ENCODE measurements at regions not wholly inside any gene's neighbourhood (a gene's known extent, or its start where the extent isn't known, plus 50 kb on each side); places are given as distances from the start of the nearest gene placed in this dataset.
A peak's percentile ranks its signal among the peaks of the same experiment; 100 is the strongest.

DNA sequence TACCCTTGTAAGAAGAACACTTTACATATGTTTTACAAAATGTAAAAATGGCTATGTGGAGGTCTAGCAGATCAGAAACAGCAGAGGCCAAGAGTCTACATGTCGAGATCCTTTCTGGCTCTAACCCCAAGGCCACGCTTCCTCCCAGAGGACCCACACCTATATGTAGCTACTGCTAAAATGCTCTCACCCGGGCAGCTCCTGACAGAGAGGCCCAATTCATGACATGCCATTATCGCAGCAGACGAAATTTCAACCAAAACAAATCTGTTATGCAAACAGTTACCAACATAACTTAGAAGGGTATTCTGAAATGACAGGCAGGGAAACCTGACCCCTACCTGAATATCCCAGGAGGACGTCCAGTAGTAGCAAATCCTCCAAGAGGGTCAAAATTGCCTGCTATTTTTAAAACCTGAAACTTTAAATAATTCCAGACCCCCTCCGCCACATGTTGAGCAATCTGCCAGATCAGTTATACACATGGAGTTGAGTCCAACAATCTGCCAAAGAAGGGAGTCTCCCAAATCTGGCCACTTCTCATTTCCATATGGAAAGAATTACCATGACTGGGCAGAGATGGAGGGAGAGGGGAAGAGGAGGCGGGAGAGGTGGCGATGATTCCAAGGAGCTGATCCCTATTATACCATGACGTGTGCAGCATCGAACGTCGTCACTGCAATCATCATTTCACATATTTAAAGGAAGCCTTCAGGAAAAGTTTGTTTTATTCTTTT lies 192.9 kb upstream of the TBL1X start:
- DNase-seq (ENCODE audit: low read depth) = no peak

DNA sequence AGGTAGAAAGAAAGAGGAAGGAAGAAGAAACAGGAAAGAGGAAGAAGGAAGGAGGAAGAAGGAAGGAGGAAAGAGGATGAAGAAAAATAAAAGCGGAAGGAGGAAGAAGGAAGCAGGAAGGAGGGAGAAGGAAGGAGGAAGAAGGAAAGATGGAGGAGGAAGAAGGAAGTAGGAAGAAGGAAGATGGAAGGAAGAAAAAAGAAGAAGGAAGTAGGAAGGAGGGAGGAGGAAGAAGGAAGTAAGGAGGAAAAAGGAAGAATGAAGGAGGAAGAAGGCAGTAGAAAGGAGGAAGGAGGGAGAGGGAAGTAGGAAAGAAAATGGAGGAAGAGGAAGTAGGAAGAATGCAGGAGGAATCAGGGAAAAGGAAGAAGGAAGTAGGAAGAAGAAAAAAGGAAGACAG lies 191.1 kb upstream of the TBL1X start:
- no peak for DNase-seq (ENCODE audit: low read depth)

DNA sequence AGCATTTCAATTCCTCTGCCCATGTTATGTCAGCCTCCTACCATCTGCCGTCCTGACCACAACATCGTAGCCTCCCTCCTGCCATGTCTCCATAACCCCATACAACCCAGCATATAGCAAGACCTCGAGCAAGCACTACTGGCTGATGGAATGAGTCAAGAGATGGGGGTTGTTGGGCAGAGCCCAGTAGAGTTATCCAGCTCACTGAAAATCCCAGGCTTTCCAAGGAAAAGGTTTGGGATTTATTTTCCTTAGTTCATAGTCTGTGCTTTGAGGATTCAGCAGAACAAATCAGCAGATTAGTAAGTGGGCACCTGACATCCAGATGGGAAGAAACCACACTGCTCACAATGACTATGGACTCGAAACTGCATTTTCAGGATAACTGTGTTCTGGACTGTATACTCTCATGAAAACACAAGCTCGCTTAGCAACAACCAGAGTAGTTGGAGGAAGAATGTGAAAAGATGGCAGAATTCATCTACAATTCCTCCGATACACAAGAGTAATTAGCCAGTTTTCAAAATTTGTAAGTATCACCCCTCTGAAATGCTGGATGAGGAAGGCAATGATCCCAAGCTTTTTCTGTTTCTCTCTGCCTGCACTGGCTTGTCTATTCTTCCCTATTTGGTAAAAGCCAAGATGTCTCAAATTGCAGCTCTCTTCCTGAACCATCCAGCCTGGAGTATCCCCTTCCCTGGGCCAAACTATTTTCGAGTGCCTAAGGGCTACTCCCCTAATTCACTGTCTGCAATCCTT lies 186.2 kb upstream of the TBL1X start:
- DNase-seq (ENCODE audit: low read depth) = peak; percentile 19

DNA sequence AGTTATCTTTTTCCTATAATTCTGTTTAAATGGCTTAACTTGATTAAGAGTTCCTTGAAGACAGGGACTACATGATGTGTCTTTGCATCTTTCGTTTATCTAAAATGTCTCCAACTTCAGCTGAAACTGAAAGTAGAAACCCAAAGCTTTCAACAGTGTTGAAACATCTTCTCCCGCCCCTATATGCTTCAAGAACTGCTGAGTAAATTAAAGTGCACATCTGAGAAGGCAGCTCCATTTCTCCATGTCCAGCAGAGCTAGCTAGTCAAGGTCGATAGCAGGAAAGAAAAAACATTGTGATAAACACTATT lies 185.7 kb upstream of the TBL1X start:
- peak; percentile 39 for DNase-seq (ENCODE audit: low read depth)

GRCh38 chrX:9280831-9281230 lies 184.0 kb upstream of the TBL1X start:
- DNase-seq (ENCODE audit: low read depth) = no peak

- DNase-seq (ENCODE audit: low read depth) = no peak
These were observed 182.5 kb upstream of the TBL1X start for GRCh38 chrX:9282325-9282724.

DNA sequence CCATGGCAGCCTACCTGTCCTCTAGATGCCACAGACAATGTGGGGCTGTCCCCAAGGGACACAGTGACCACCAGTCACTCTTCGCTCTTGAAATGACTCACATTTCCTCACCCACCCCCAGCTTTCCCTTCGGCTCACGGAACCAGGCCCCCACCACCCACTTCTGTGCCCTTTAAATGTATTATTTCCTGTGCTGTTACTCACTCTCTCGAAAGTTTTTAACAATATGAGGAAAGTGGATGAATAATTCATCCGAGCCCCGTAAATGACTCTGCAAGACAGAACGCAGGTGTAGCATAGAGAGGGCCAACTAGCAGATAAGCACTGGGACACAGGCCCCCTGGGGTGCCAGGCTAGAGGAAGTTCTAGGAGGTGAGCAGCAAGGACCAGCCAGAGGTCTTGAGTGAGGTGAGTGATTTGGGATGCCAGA lies 179.5 kb upstream of the TBL1X start:
- DNase-seq (ENCODE audit: low read depth) = no peak

GRCh38 chrX:9286234-9286633 lies 178.6 kb upstream of the TBL1X start:
- DNase-seq (ENCODE audit: low read depth) = no peak

GRCh38 chrX:9291629-9292028 lies 173.2 kb upstream of the TBL1X start:
- peak; percentile 5 for DNase-seq (ENCODE audit: low read depth)

DNA sequence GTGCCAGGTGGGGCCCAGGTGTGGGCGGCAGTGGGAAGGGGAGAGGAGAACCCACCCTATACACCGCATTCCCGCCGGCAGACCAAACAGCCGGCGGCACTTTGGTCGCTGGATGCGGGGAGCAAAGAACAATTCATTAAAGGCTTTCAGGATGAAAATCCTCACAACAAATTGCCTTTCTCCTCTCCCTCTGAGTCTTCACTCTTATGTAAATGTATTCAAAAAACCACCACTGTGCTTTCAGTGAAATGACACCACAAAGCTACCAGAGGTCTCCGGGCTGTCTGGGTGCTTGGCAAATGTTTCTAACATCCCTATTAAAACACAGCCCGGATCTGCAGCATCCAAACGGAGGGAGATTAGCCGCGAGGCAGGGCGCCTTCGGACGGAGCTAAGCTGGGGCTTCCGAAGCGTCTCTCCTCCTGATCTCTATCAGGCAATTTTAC lies 171.8 kb upstream of the TBL1X start:
- peak; percentile 4 for DNase-seq (ENCODE audit: low read depth)

DNA sequence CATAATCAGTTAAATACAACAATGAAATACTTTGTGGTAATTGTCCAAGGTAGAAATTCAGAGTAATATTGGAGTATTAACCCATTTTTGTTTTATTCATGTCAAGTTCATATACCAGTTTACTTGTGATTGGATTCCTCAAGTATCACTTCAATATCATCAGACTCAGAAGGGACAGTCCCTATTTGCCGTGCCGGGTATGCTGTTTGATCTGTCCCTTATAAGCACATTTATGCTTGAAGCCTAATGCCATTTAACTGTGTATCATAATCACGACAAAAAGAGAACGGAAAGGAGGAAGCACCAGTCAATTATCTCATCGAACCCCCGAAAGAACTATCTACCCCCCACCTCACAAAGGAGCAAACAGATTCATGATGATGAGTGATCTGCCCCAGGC lies 171.0 kb upstream of the TBL1X start:
- DNase-seq (ENCODE audit: low read depth) = no peak

DNA sequence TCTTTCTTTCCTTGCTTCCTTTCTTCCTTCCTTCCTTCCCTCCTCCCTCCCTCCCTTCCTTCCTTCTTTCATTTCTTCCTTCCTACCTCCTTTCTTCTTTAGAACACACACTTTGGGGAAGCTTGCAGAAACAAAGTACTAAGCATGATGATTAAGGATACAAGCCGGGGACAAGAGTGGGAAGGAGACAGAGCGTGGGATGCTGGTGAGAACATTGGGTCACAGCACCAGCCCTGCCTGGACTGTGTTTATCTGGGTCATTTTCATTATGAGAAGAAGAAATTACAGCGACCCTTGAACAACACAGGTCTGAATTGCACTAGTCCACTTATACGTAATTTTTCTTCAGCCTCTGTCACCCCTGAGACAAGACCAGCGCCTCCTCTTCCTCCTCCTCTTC lies 169.3 kb upstream of the TBL1X start:
- DNase-seq (ENCODE audit: low read depth) = no peak

GRCh38 chrX:9298221-9298620 lies 166.6 kb upstream of the TBL1X start:
- DNase-seq (ENCODE audit: low read depth) = no peak

DNA sequence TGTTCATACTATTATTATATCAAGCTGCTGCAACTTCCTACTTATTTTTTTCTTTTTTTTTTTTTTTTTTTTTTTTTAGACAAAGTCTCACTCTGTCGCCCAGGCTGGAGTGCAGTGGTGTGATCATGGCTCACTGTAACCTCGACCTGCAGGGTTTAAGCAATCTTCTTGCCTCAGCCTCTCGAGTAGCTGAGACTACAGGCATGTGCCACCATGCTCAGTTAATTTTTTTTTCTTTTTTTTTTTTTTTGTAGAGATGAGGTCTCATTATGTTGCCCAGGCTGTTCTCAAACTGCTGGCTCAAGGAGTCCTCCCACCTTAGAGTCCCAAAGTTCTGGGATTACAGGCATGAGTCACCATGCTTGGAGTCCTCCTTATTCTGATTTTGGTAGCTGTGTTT lies 165.2 kb upstream of the TBL1X start:
- peak; percentile 8 for DNase-seq (ENCODE audit: low read depth)

DNA sequence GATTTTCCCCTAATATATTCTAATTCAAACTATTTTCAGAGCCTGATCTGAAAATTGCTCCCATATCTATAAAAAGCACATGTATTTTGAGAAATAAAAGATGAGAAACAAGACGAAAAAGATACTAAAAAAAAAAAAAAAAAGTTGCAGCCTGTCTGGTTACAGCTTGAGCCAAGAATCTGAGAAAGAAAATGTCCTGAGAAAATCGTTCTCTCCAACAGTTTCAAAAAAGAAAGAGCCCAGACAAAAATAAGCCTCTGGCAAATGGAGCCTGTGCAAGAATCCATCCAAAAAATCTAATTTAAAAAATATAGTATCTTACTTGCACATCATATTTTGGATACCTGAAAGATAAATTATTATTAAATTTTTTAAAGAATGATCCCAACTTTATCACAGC lies 163.0 kb upstream of the TBL1X start:
- no peak for DNase-seq (ENCODE audit: low read depth)

- DNase-seq (ENCODE audit: low read depth) = no peak
These were observed 162.5 kb upstream of the TBL1X start for GRCh38 chrX:9302381-9302780.

DNA sequence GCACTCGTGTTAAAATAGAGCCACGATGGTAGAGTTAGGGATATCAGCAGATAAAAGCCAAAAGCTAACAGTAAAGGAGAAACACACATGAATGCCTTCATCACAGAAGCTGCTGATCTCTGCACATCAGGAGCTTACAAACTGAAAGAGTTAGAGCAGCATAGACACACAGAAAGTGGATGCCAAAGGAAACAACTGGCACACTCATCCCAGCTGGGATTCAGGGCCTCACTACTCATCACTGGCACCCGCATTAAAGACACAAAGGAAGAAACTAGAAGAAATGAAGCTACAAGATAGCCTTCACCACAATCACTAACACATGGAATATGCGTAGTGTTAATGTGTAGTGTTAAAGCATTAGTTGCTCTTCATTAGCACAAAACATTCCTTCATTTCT lies 156.4 kb upstream of the TBL1X start:
- no peak for DNase-seq (ENCODE audit: low read depth)

- DNase-seq (ENCODE audit: low read depth) = peak; percentile 84
These were observed 154.2 kb upstream of the TBL1X start for GRCh38 chrX:9310616-9311015.

GRCh38 chrX:9311421-9312160 lies 153.3 kb upstream of the TBL1X start:
- DNase-seq (ENCODE audit: low read depth) = peak; percentile 73

GRCh38 chrX:9312922-9313867 lies 151.7 kb upstream of the TBL1X start:
- no peak for DNase-seq (ENCODE audit: low read depth)

- DNase-seq (ENCODE audit: low read depth) = peak; percentile 75
These were observed 149.8 kb upstream of the TBL1X start for GRCh38 chrX:9315086-9315485.

- no peak for DNase-seq (ENCODE audit: low read depth)
These were observed 148.8 kb upstream of the TBL1X start for GRCh38 chrX:9316096-9316495.
